H1 (cell line): ENCODE measurements at regions not wholly inside any gene's neighbourhood (a gene's known extent, or its start where the extent isn't known, plus 50 kb on each side); places are given as distances from the start of the nearest gene placed in this dataset.

Experiments used
- CTCF ChIA-PET: fragments of 300-600 bp; sonication (Branson Sonifier 250); formaldehyde crosslinking; loops from one replicate; lab custom pipeline; 2021; ENCODE audit not compliant: partially characterized antibody; lab: Charles Lee
- POLR2A ChIA-PET: fragments of 300-600 bp; sonication (Branson Sonifier 250); formaldehyde crosslinking; loops from one replicate; lab custom pipeline; 2021; ENCODE audit warnings: inconsistent platforms; ENCODE audit not compliant: partially characterized antibody; lab: Charles Lee
- DNase-seq, 2 experiments: peaks; one replicate each; pipeline versions ENCODE4 v3.0.0 to v3.0.0-alpha.2; 2010 to 2022; ENCODE audit warnings: low spot score in 2 of 2, low read depth in 1 of 2, mixed read lengths in 1 of 2
- FAIRE-seq: peaks from 2 replicates; lab custom pipeline; 2011; peaks lifted over from hg19 to GRCh38; lab: Jason Lieb, UNC
- H2AFZ ChIP-seq: 2 replicates; pipeline ENCODE4 v1.8.1; 2012; ENCODE audit warnings: low read length, inconsistent platforms
- H2AK5ac ChIP-seq: 2 replicates; pipeline ENCODE4 v1.6.1; 2013; ENCODE audit warnings: low read depth, low read length
- H2BK120ac ChIP-seq: replicated peaks from 2 replicates; pipeline ENCODE3; 2013; ENCODE audit warnings: low read depth, low read length, inconsistent platforms
- H2BK12ac ChIP-seq: 2 replicates; pipeline ENCODE4 v1.6.1; 2013; ENCODE audit warnings: low read depth, low read length
- H2BK15ac ChIP-seq: 2 replicates; pipeline ENCODE4 v1.6.1; 2013; ENCODE audit warnings: low read length
- H2BK20ac ChIP-seq: 2 replicates; pipeline ENCODE4 v1.6.1; 2013; ENCODE audit warnings: low read length
- H2BK5ac ChIP-seq: 2 replicates; pipeline ENCODE4 v1.6.1; 2013; ENCODE audit warnings: low read depth, low read length
- H3K14ac ChIP-seq: 2 replicates; pipeline ENCODE4 v1.6.1; 2013; ENCODE audit warnings: inconsistent platforms; ENCODE audit not compliant: insufficient read length
- H3K18ac ChIP-seq: 2 replicates; pipeline ENCODE4 v1.6.1; 2013; ENCODE audit warnings: low read length; ENCODE audit errors: extremely low read depth
- H3K23ac ChIP-seq: 2 replicates; pipeline ENCODE4 v1.6.1; 2013; ENCODE audit warnings: inconsistent platforms; ENCODE audit not compliant: insufficient read length
- H3K23me2 ChIP-seq: 2 replicates; pipeline ENCODE4 v1.6.1; 2013; ENCODE audit warnings: low read depth, low read length
- H3K27ac ChIP-seq: 2 replicates; pipeline ENCODE4 v1.6.1; 2011; ENCODE audit warnings: low read depth, low read length, inconsistent platforms
- H3K27me3 ChIP-seq, 4 experiments: replicated peaks in 1 of 4; 1 replicate in 1 of 4; 2 replicates in 3 of 4; pipeline versions ENCODE4 v1.6.1 to v1.8.1; 2011 to 2013; ENCODE audit warnings: low read length in 3 of 4, mild to moderate bottlenecking in 3 of 4, inconsistent platforms in 2 of 4, mixed read lengths in 2 of 4, moderate library complexity in 1 of 4; ENCODE audit not compliant: control insufficient read depth in 3 of 4, insufficient read depth in 3 of 4; ENCODE audit errors: extremely low read depth in 1 of 4
- H3K36me3 ChIP-seq, 4 experiments: 2 replicates each; pipeline versions ENCODE4 v1.6.1 to v1.8.1; 2011 to 2013; ENCODE audit warnings: mild to moderate bottlenecking in 4 of 4, low read length in 3 of 4, moderate library complexity in 2 of 4, control low read depth in 1 of 4, inconsistent platforms in 1 of 4; ENCODE audit not compliant: insufficient read depth in 4 of 4, control insufficient read depth in 2 of 4
- H3K4ac ChIP-seq: replicated peaks from 2 replicates; pipeline ENCODE3; 2013; ENCODE audit warnings: low read length, low read depth, mixed read lengths, inconsistent platforms; ENCODE audit not compliant: insufficient read length
- H3K4me1 ChIP-seq, 4 experiments: replicated peaks in 1 of 4; 1 replicate in 1 of 4; 2 replicates in 3 of 4; pipeline versions ENCODE4 v1.6.1 to v1.8.1; 2011 to 2013; ENCODE audit warnings: low read length in 3 of 4, inconsistent platforms in 2 of 4, mixed read lengths in 1 of 4; ENCODE audit not compliant: insufficient read depth in 4 of 4, control insufficient read depth in 3 of 4
- H3K4me2 ChIP-seq, 2 experiments: 2 replicates each; pipeline versions ENCODE4 v1.6.1 to v1.8.1; 2011 to 2013; ENCODE audit warnings: low read depth in 2 of 2, low read length in 2 of 2, control low read depth in 1 of 2, inconsistent platforms in 1 of 2, mild to moderate bottlenecking in 1 of 2; ENCODE audit not compliant: insufficient read depth in 1 of 2
- H3K4me3 ChIP-seq, 4 experiments: fragments of 200-600, 300-600 bp in 1 of 4; sonication (generic), shearing (Covaris generic), sonication (Bioruptor Twin) in 1 of 4; 2 replicates each; pipeline versions ENCODE4 v1.5.1 to v1.8.1; 2011 to 2016; ENCODE audit warnings: low read length in 4 of 4, low read depth in 3 of 4, control low read depth in 2 of 4, inconsistent platforms in 2 of 4, mild to moderate bottlenecking in 2 of 4, mixed read lengths in 1 of 4, moderate library complexity in 1 of 4; ENCODE audit not compliant: insufficient read depth in 2 of 4; ENCODE audit errors: extremely low read depth in 1 of 4
- H3K56ac ChIP-seq: replicated peaks from 2 replicates; pipeline ENCODE3; 2013; ENCODE audit warnings: low read depth, mild to moderate bottlenecking, mixed read lengths, low read length, inconsistent platforms; ENCODE audit not compliant: insufficient read length
- H3K79me1 ChIP-seq: 2 replicates; pipeline ENCODE4 v1.6.1; 2013; ENCODE audit warnings: low read depth, low read length, control low read depth
- H3K79me2 ChIP-seq, 2 experiments: 2 replicates each; pipeline versions ENCODE4 v1.6.1 to v1.8.1; 2012 to 2013; ENCODE audit warnings: low read length in 2 of 2, mild to moderate bottlenecking in 2 of 2, inconsistent platforms in 1 of 2; ENCODE audit not compliant: insufficient read depth in 2 of 2, control insufficient read depth in 1 of 2
- H3K9ac ChIP-seq, 4 experiments: replicated peaks in 1 of 4; 1 replicate in 1 of 4; 2 replicates in 3 of 4; pipeline versions ENCODE4 v1.6.1 to v1.8.1; 2011 to 2013; ENCODE audit warnings: low read depth in 3 of 4, low read length in 3 of 4, control low read depth in 2 of 4, mild to moderate bottlenecking in 2 of 4, moderate library complexity in 2 of 4, inconsistent platforms in 1 of 4; ENCODE audit errors: extremely low read depth in 1 of 4
- H3K9me3 ChIP-seq, 2 experiments: 2 replicates each; pipeline versions ENCODE4 v1.6.1 to v1.8.1; 2012 to 2013; ENCODE audit warnings: mild to moderate bottlenecking in 2 of 2, moderate library complexity in 2 of 2, control low read depth in 1 of 2, inconsistent platforms in 1 of 2, low read depth in 1 of 2, low read length in 1 of 2, mixed read lengths in 1 of 2; ENCODE audit not compliant: insufficient read depth in 2 of 2
- H4K20me1 ChIP-seq, 2 experiments: replicated peaks in 1 of 2; 2 replicates each; pipeline versions ENCODE3 to v1.8.1; 2011 to 2013; ENCODE audit warnings: inconsistent platforms in 2 of 2, low read length in 2 of 2, mild to moderate bottlenecking in 1 of 2; ENCODE audit not compliant: insufficient read depth in 2 of 2, control insufficient read depth in 1 of 2
- H4K5ac ChIP-seq: 2 replicates; pipeline ENCODE4 v1.6.1; 2013; ENCODE audit warnings: low read length, low read depth, mixed read lengths, inconsistent platforms; ENCODE audit not compliant: insufficient read length
- H4K8ac ChIP-seq: 2 replicates; pipeline ENCODE4 v1.8.0; 2013; ENCODE audit warnings: mild to moderate bottlenecking, moderate library complexity, low read length, inconsistent platforms; ENCODE audit not compliant: insufficient read depth; ENCODE audit errors: extremely low read depth
- H4K91ac ChIP-seq: replicated peaks from 2 replicates; pipeline ENCODE3; 2013; ENCODE audit warnings: low read length, mixed read lengths, inconsistent platforms; ENCODE audit not compliant: insufficient read length
- ATF3 ChIP-seq: IDR thresholded peaks from 2 replicates; pipeline ENCODE4 v1.6.1; 2011; ENCODE audit warnings: low read depth, mild to moderate bottlenecking, low read length; ENCODE audit not compliant: insufficient read depth
- BACH1 ChIP-seq: IDR thresholded peaks from 2 replicates; pipeline ENCODE4 v1.6.1; 2012; ENCODE audit warnings: low read length, improper control_type of control experiment
- BRCA1 ChIP-seq: IDR thresholded peaks from 2 replicates; pipeline ENCODE4 v1.6.1; 2012; ENCODE audit warnings: low read depth, low read length, improper control_type of control experiment
- CBX8 ChIP-seq: fragments of 300-800, 300-1000 bp; sonication (generic); IDR thresholded peaks from 2 replicates; pipeline ENCODE4 v1.7.1; 2016; ENCODE audit warnings: low read depth, low read length, borderline replicate concordance
- CEBPB ChIP-seq: IDR thresholded peaks from 2 replicates; pipeline ENCODE4 v1.6.1; 2012; ENCODE audit warnings: low read depth, low read length
- EP300 ChIP-seq, 2 experiments: IDR thresholded peaks; 1 replicate in 1 of 2; 2 replicates in 1 of 2; pipeline ENCODE4 v1.6.1; 2011 to 2012; ENCODE audit warnings: low read depth in 2 of 2, low read length in 2 of 2, mild to moderate bottlenecking in 2 of 2, borderline replicate concordance in 1 of 2, inconsistent platforms in 1 of 2, moderate library complexity in 1 of 2
- KDM5A ChIP-seq: fragments of 200-600 bp; IDR thresholded peaks from 2 replicates; pipeline ENCODE4 v1.7.1; 2012; ENCODE audit warnings: mild to moderate bottlenecking, low read length, inconsistent platforms, mixed read lengths
- NRF1 ChIP-seq: IDR thresholded peaks from 2 replicates; pipeline ENCODE4 v1.6.1; 2011; ENCODE audit warnings: mild to moderate bottlenecking, low read depth, low read length, improper control_type of control experiment
- POU5F1 ChIP-seq: IDR thresholded peaks from 2 replicates; pipeline ENCODE4 v1.6.1; 2011; ENCODE audit warnings: low read depth, mild to moderate bottlenecking, low read length, moderate library complexity
- RAD21 ChIP-seq, 2 experiments: IDR thresholded peaks in 1 of 2; conservative IDR thresholded peaks in 1 of 2; 2 replicates each; pipeline ENCODE4 v1.6.1; 2011; ENCODE audit warnings: low read depth in 2 of 2, low read length in 2 of 2, improper control_type of control experiment in 1 of 2, inconsistent platforms in 1 of 2, mild to moderate bottlenecking in 1 of 2, moderate library complexity in 1 of 2
- RFX5 ChIP-seq: IDR thresholded peaks from 2 replicates; pipeline ENCODE4 v1.6.1; 2011; ENCODE audit warnings: low read depth, low read length, improper control_type of control experiment, borderline replicate concordance
- SP2 ChIP-seq: IDR thresholded peaks from 2 replicates; pipeline ENCODE4 v1.6.1; 2012; ENCODE audit warnings: mild to moderate bottlenecking, low read length, inconsistent platforms
- SRF ChIP-seq: IDR thresholded peaks from 2 replicates; pipeline ENCODE4 v1.6.1; 2011; ENCODE audit warnings: mild to moderate bottlenecking, low read depth, low read length, moderate library complexity
- TCF12 ChIP-seq: IDR thresholded peaks from 2 replicates; pipeline ENCODE4 v1.6.1; 2011; ENCODE audit warnings: low read depth, mild to moderate bottlenecking, low read length
- WGBS, 2 experiments: shearing (Covaris generic) in 1 of 2; methylation state at CpG; one replicate each; pipeline versions ENCODE4 v1.1.6 to v1.1.7; 2013 to 2015; ENCODE audit warnings: low lambda C conversion rate in 2 of 2, mixed read lengths in 2 of 2, inconsistent platforms in 1 of 2, low coverage in 1 of 2, missing lambda C conversion rate in 1 of 2; ENCODE audit not compliant: insufficient replicate concordance in 2 of 2, insufficient coverage in 1 of 2, insufficient read length in 1 of 2; ENCODE audit errors: extremely low coverage in 1 of 2, missing lambda C conversion rate in 1 of 2; 5-methylcytosine and 5-hydroxymethylcytosine counted together

GRCh38 chr21:18603980-18604379, 200.4 kb upstream of the TMPRSS15 start:
- H4K20me1 ChIP-seq = no peaks in the 10 kb centered on the region
- H3K9ac ChIP-seq = no peak overlapping the region
- H2BK5ac ChIP-seq = no peak overlapping the region
- H3K27ac ChIP-seq = no peak overlapping the region
- H2BK20ac ChIP-seq = no peak overlapping the region
- H3K14ac ChIP-seq = no peak overlapping the region
- H2BK12ac ChIP-seq = no peak overlapping the region
- no peaks in the 10 kb centered on the region for H3K27me3 ChIP-seq
- no peaks in the 10 kb centered on the region for H3K23me2 ChIP-seq
- H3K4me2 ChIP-seq = no peak overlapping the region
- H2AFZ ChIP-seq = no peak overlapping the region
- ChIA-PET POLR2A (no interaction called here), CTCF (interaction anchor here (1.1 to 2.4 kb wide), 2 partner anchors 36 to 220 kb away, joined by 3 to 6 read pairs; no protein-coding TSS in a partner anchor)
- no peaks in the 10 kb centered on the region for H3K36me3 ChIP-seq
- DNase-seq (no peak), FAIRE-seq (no peak)
- H3K79me2 ChIP-seq = no peaks in the 10 kb centered on the region
- no peak overlapping the region for H3K18ac ChIP-seq
- H3K4me3 ChIP-seq = no peak overlapping the region
- WGBS, 2 experiments = 74% methylated on average over 3 of the region's 3 CpGs; no CpG with 5 or more reads in 1 of the 2 experiments
- no peak overlapping the region for H2BK120ac ChIP-seq
- no peak overlapping the region for H3K4ac ChIP-seq
- H2BK15ac ChIP-seq = no peak overlapping the region
- H4K5ac ChIP-seq = no peak overlapping the region
- no peaks in the 10 kb centered on the region; a peak in 1 of 7 replicates for H3K4me1 ChIP-seq
- H4K91ac ChIP-seq = no peak overlapping the region
- no peak overlapping the region for H2AK5ac ChIP-seq
- H4K8ac ChIP-seq = no peak overlapping the region
- no peaks in the 10 kb centered on the region for H3K79me1 ChIP-seq
- no peak overlapping the region for H3K23ac ChIP-seq
- H3K56ac ChIP-seq = no peak overlapping the region
- H3K9me3 ChIP-seq = no peaks in the 10 kb centered on the region
- TF ChIP-seq TCF12 (no peak), NRF1 (no peak), ATF3 (no peak), CEBPB (no peak), BRCA1 (no peak), SP2 (no peak), EP300 (IDR thresholded peaks at IDR 0.05; ENCODE audit: borderline replicate concordance in 1 of 2, low read depth in 2 of 2, low read length in 2 of 2) (no peak), RFX5 (no peak), KDM5A (no peak), CBX8 (no peak), RAD21 (IDR thresholded peaks at IDR 0.05 in 1 of 2, conservative IDR thresholded peaks at IDR 0.05 in 1 of 2; ENCODE audit: low read depth in 2 of 2, low read length in 2 of 2) (no peak), SRF (no peak), BACH1 (no peak), POU5F1 (no peak)
